H1 (cell line): ENCODE measurements at regions not wholly inside any gene's neighbourhood (a gene's known extent, or its start where the extent isn't known, plus 50 kb on each side); places are given as distances from the start of the nearest gene placed in this dataset.

Experiments used
- CTCF ChIA-PET: fragments of 300-600 bp; sonication (Branson Sonifier 250); formaldehyde crosslinking; loops from one replicate; lab custom pipeline; 2021; ENCODE audit not compliant: partially characterized antibody; lab: Charles Lee
- POLR2A ChIA-PET: fragments of 300-600 bp; sonication (Branson Sonifier 250); formaldehyde crosslinking; loops from one replicate; lab custom pipeline; 2021; ENCODE audit warnings: inconsistent platforms; ENCODE audit not compliant: partially characterized antibody; lab: Charles Lee
- DNase-seq, 2 experiments: peaks; one replicate each; pipeline versions ENCODE4 v3.0.0 to v3.0.0-alpha.2; 2010 to 2022; ENCODE audit warnings: low spot score in 2 of 2, low read depth in 1 of 2, mixed read lengths in 1 of 2
- FAIRE-seq: peaks from 2 replicates; lab custom pipeline; 2011; peaks lifted over from hg19 to GRCh38; lab: Jason Lieb, UNC
- H2AFZ ChIP-seq: 2 replicates; pipeline ENCODE4 v1.8.1; 2012; ENCODE audit warnings: low read length, inconsistent platforms
- H2AK5ac ChIP-seq: 2 replicates; pipeline ENCODE4 v1.6.1; 2013; ENCODE audit warnings: low read depth, low read length
- H2BK120ac ChIP-seq: replicated peaks from 2 replicates; pipeline ENCODE3; 2013; ENCODE audit warnings: low read depth, low read length, inconsistent platforms
- H2BK12ac ChIP-seq: 2 replicates; pipeline ENCODE4 v1.6.1; 2013; ENCODE audit warnings: low read depth, low read length
- H2BK15ac ChIP-seq: 2 replicates; pipeline ENCODE4 v1.6.1; 2013; ENCODE audit warnings: low read length
- H2BK20ac ChIP-seq: 2 replicates; pipeline ENCODE4 v1.6.1; 2013; ENCODE audit warnings: low read length
- H2BK5ac ChIP-seq: 2 replicates; pipeline ENCODE4 v1.6.1; 2013; ENCODE audit warnings: low read depth, low read length
- H3K14ac ChIP-seq: 2 replicates; pipeline ENCODE4 v1.6.1; 2013; ENCODE audit warnings: inconsistent platforms; ENCODE audit not compliant: insufficient read length
- H3K18ac ChIP-seq: 2 replicates; pipeline ENCODE4 v1.6.1; 2013; ENCODE audit warnings: low read length; ENCODE audit errors: extremely low read depth
- H3K23ac ChIP-seq: 2 replicates; pipeline ENCODE4 v1.6.1; 2013; ENCODE audit warnings: inconsistent platforms; ENCODE audit not compliant: insufficient read length
- H3K23me2 ChIP-seq: 2 replicates; pipeline ENCODE4 v1.6.1; 2013; ENCODE audit warnings: low read depth, low read length
- H3K27ac ChIP-seq: 2 replicates; pipeline ENCODE4 v1.6.1; 2011; ENCODE audit warnings: low read depth, low read length, inconsistent platforms
- H3K27me3 ChIP-seq, 4 experiments: replicated peaks in 1 of 4; 1 replicate in 1 of 4; 2 replicates in 3 of 4; pipeline versions ENCODE4 v1.6.1 to v1.8.1; 2011 to 2013; ENCODE audit warnings: low read length in 3 of 4, mild to moderate bottlenecking in 3 of 4, inconsistent platforms in 2 of 4, mixed read lengths in 2 of 4, moderate library complexity in 1 of 4; ENCODE audit not compliant: control insufficient read depth in 3 of 4, insufficient read depth in 3 of 4; ENCODE audit errors: extremely low read depth in 1 of 4
- H3K36me3 ChIP-seq, 4 experiments: 2 replicates each; pipeline versions ENCODE4 v1.6.1 to v1.8.1; 2011 to 2013; ENCODE audit warnings: mild to moderate bottlenecking in 4 of 4, low read length in 3 of 4, moderate library complexity in 2 of 4, control low read depth in 1 of 4, inconsistent platforms in 1 of 4; ENCODE audit not compliant: insufficient read depth in 4 of 4, control insufficient read depth in 2 of 4
- H3K4ac ChIP-seq: replicated peaks from 2 replicates; pipeline ENCODE3; 2013; ENCODE audit warnings: low read length, low read depth, mixed read lengths, inconsistent platforms; ENCODE audit not compliant: insufficient read length
- H3K4me1 ChIP-seq, 4 experiments: replicated peaks in 1 of 4; 1 replicate in 1 of 4; 2 replicates in 3 of 4; pipeline versions ENCODE4 v1.6.1 to v1.8.1; 2011 to 2013; ENCODE audit warnings: low read length in 3 of 4, inconsistent platforms in 2 of 4, mixed read lengths in 1 of 4; ENCODE audit not compliant: insufficient read depth in 4 of 4, control insufficient read depth in 3 of 4
- H3K4me2 ChIP-seq, 2 experiments: 2 replicates each; pipeline versions ENCODE4 v1.6.1 to v1.8.1; 2011 to 2013; ENCODE audit warnings: low read depth in 2 of 2, low read length in 2 of 2, control low read depth in 1 of 2, inconsistent platforms in 1 of 2, mild to moderate bottlenecking in 1 of 2; ENCODE audit not compliant: insufficient read depth in 1 of 2
- H3K4me3 ChIP-seq, 4 experiments: fragments of 200-600, 300-600 bp in 1 of 4; sonication (generic), shearing (Covaris generic), sonication (Bioruptor Twin) in 1 of 4; 2 replicates each; pipeline versions ENCODE4 v1.5.1 to v1.8.1; 2011 to 2016; ENCODE audit warnings: low read length in 4 of 4, low read depth in 3 of 4, control low read depth in 2 of 4, inconsistent platforms in 2 of 4, mild to moderate bottlenecking in 2 of 4, mixed read lengths in 1 of 4, moderate library complexity in 1 of 4; ENCODE audit not compliant: insufficient read depth in 2 of 4; ENCODE audit errors: extremely low read depth in 1 of 4
- H3K56ac ChIP-seq: replicated peaks from 2 replicates; pipeline ENCODE3; 2013; ENCODE audit warnings: low read depth, mild to moderate bottlenecking, mixed read lengths, low read length, inconsistent platforms; ENCODE audit not compliant: insufficient read length
- H3K79me1 ChIP-seq: 2 replicates; pipeline ENCODE4 v1.6.1; 2013; ENCODE audit warnings: low read depth, low read length, control low read depth
- H3K79me2 ChIP-seq, 2 experiments: 2 replicates each; pipeline versions ENCODE4 v1.6.1 to v1.8.1; 2012 to 2013; ENCODE audit warnings: low read length in 2 of 2, mild to moderate bottlenecking in 2 of 2, inconsistent platforms in 1 of 2; ENCODE audit not compliant: insufficient read depth in 2 of 2, control insufficient read depth in 1 of 2
- H3K9ac ChIP-seq, 4 experiments: replicated peaks in 1 of 4; 1 replicate in 1 of 4; 2 replicates in 3 of 4; pipeline versions ENCODE4 v1.6.1 to v1.8.1; 2011 to 2013; ENCODE audit warnings: low read depth in 3 of 4, low read length in 3 of 4, control low read depth in 2 of 4, mild to moderate bottlenecking in 2 of 4, moderate library complexity in 2 of 4, inconsistent platforms in 1 of 4; ENCODE audit errors: extremely low read depth in 1 of 4
- H3K9me3 ChIP-seq, 2 experiments: 2 replicates each; pipeline versions ENCODE4 v1.6.1 to v1.8.1; 2012 to 2013; ENCODE audit warnings: mild to moderate bottlenecking in 2 of 2, moderate library complexity in 2 of 2, control low read depth in 1 of 2, inconsistent platforms in 1 of 2, low read depth in 1 of 2, low read length in 1 of 2, mixed read lengths in 1 of 2; ENCODE audit not compliant: insufficient read depth in 2 of 2
- H4K20me1 ChIP-seq, 2 experiments: replicated peaks in 1 of 2; 2 replicates each; pipeline versions ENCODE3 to v1.8.1; 2011 to 2013; ENCODE audit warnings: inconsistent platforms in 2 of 2, low read length in 2 of 2, mild to moderate bottlenecking in 1 of 2; ENCODE audit not compliant: insufficient read depth in 2 of 2, control insufficient read depth in 1 of 2
- H4K5ac ChIP-seq: 2 replicates; pipeline ENCODE4 v1.6.1; 2013; ENCODE audit warnings: low read length, low read depth, mixed read lengths, inconsistent platforms; ENCODE audit not compliant: insufficient read length
- H4K8ac ChIP-seq: 2 replicates; pipeline ENCODE4 v1.8.0; 2013; ENCODE audit warnings: mild to moderate bottlenecking, moderate library complexity, low read length, inconsistent platforms; ENCODE audit not compliant: insufficient read depth; ENCODE audit errors: extremely low read depth
- H4K91ac ChIP-seq: replicated peaks from 2 replicates; pipeline ENCODE3; 2013; ENCODE audit warnings: low read length, mixed read lengths, inconsistent platforms; ENCODE audit not compliant: insufficient read length
- CBX8 ChIP-seq: fragments of 300-800, 300-1000 bp; sonication (generic); IDR thresholded peaks from 2 replicates; pipeline ENCODE4 v1.7.1; 2016; ENCODE audit warnings: low read depth, low read length, borderline replicate concordance
- GABPA ChIP-seq: IDR thresholded peaks from 2 replicates; pipeline ENCODE4 v1.6.1; 2011; ENCODE audit warnings: mild to moderate bottlenecking, low read length, moderate library complexity, borderline replicate concordance; ENCODE audit not compliant: insufficient read depth
- SP4 ChIP-seq: IDR thresholded peaks from 2 replicates; pipeline ENCODE4 v1.6.1; 2012; ENCODE audit warnings: low read length, inconsistent platforms
- SUZ12 ChIP-seq: fragments of 200-600 bp; sonication (generic); IDR thresholded peaks from 2 replicates; pipeline ENCODE4 v1.6.1; 2012; ENCODE audit warnings: mild to moderate bottlenecking, inconsistent platforms, low read length, moderate library complexity, mixed read lengths
- USF2 ChIP-seq: IDR thresholded peaks from 2 replicates; pipeline ENCODE4 v1.6.1; 2011; ENCODE audit warnings: low read length, improper control_type of control experiment
- ZNF274 ChIP-seq: IDR thresholded peaks from 2 replicates; pipeline ENCODE4 v1.7.0; 2012; ENCODE audit warnings: low read length, borderline replicate concordance; ENCODE audit errors: extremely low read depth
- WGBS, 2 experiments: shearing (Covaris generic) in 1 of 2; methylation state at CpG; one replicate each; pipeline versions ENCODE4 v1.1.6 to v1.1.7; 2013 to 2015; ENCODE audit warnings: low lambda C conversion rate in 2 of 2, mixed read lengths in 2 of 2, inconsistent platforms in 1 of 2, low coverage in 1 of 2, missing lambda C conversion rate in 1 of 2; ENCODE audit not compliant: insufficient replicate concordance in 2 of 2, insufficient coverage in 1 of 2, insufficient read length in 1 of 2; ENCODE audit errors: extremely low coverage in 1 of 2, missing lambda C conversion rate in 1 of 2; 5-methylcytosine and 5-hydroxymethylcytosine counted together

DNA sequence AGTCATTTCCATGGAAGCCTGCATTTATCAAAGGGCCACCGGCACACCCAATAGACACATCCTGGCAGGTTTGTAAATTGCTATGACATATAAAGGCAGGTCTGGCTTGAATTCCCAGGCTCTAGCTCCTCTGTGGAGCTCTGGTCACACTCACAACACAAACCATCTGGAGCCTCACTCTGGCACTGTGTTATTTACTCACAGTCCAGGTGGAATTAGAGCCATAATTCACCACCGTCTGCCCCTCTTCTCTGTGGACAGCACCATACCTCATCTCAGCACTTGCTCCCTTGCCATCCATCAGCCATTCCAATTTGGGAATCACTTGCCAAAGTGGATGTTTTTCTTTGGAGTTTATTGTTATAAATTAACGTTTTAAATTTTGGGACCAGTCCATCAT lies 84.3 kb upstream of the OSR1 start:
- FAIRE-seq (no peak), DNase-seq (no peak)
- Histone ChIP-seq H3K4ac (no peak overlapping the region), H3K27ac (no peak overlapping the region), H3K4me3 (no peak overlapping the region), H3K18ac (no peak overlapping the region), H3K27me3 (no peaks in the 10 kb centered on the region), H2AFZ (no peak overlapping the region), H4K20me1 (no peaks in the 10 kb centered on the region), H3K9ac (no peak overlapping the region), H3K9me3 (no peaks in the 10 kb centered on the region), H3K79me2 (no peaks in the 10 kb centered on the region), H4K5ac (no peak overlapping the region), H2BK15ac (no peak overlapping the region), H3K4me2 (no peak overlapping the region), H3K79me1 (no peaks in the 10 kb centered on the region), H3K14ac (no peak overlapping the region), H3K56ac (no peak overlapping the region), H4K91ac (no peak overlapping the region), H3K4me1 (no peaks in the 10 kb centered on the region), H2BK5ac (no peak overlapping the region), H4K8ac (no peak overlapping the region), H3K23ac (no peak overlapping the region), H2AK5ac (no peak overlapping the region), H2BK120ac (no peak overlapping the region), H2BK20ac (no peak overlapping the region), H3K36me3 (no peaks in the 10 kb centered on the region), H2BK12ac (no peak overlapping the region), H3K23me2 (no peaks in the 10 kb centered on the region)
- POLR2A ChIA-PET = no interaction called here
- no peak for TF ChIP-seq ZNF274
- no peak for TF ChIP-seq GABPA
- TF ChIP-seq SP4 = no peak
- no peak for TF ChIP-seq CBX8
- no peak for TF ChIP-seq USF2
- no peak for TF ChIP-seq SUZ12
- 84% methylated on average over 3 of the region's 3 CpGs; no CpG with 5 or more reads in 1 of the 2 experiments for WGBS, 2 experiments
- CTCF ChIA-PET = interaction anchor here (1.1 kb wide), 1 partner anchor 77 kb away, joined by 3 read pairs; no protein-coding TSS in a partner anchor
